HG03439 (cell line): ENCODE measurements at regions not wholly inside any gene's neighbourhood (a gene's known extent, or its start where the extent isn't known, plus 50 kb on each side); places are given as distances from the start of the nearest gene placed in this dataset.

Experiments used
- ATAC-seq: cut with Tn5 transposase; IDR thresholded peaks from one replicate; pipeline ENCODE4 v1.9.1; 2021; ENCODE audit warnings: mild to moderate bottlenecking, moderate library complexity; ENCODE audit not compliant: unreplicated experiment

GRCh38 chr13:103203735-103204330 lies 137.6 kb upstream of the SLC10A2 start:
- no peak for ATAC-seq

GRCh38 chr13:103200118-103200885 lies 134.1 kb upstream of the SLC10A2 start:
- no peak for ATAC-seq

DNA sequence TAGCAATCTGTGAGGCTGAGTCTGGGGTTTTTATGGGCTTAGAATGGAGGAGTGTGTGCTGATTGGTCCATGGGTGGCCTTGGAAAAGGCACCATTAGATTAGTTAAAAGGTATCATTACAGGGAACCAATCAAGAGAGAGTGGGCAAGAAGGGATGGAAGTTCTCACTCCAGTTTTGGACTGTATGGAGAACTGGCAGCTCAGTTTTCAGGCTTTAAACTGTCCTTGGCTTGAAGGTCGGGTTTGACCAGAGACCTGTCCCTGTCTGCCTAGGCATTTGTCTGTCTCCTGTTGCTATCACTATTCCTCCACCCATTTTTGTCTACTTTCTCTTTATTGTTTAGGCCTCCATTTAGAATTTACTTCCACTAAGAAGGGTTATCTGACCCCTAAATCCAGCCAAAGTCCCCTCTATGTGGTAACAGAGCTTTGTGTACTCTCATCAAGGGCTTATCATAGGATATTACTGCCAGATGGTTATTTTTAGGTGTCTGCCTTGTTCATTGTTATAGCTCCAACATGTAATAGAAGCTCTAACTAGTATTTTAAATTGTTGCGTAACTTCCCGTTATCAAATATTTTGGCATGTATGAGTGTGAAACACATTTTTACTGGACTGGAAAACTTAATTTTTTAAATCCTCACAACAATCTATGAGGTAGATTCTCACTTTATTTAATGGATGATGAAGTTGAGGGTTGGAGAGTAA lies 133.3 kb upstream of the SLC10A2 start:
- no peak for ATAC-seq

DNA sequence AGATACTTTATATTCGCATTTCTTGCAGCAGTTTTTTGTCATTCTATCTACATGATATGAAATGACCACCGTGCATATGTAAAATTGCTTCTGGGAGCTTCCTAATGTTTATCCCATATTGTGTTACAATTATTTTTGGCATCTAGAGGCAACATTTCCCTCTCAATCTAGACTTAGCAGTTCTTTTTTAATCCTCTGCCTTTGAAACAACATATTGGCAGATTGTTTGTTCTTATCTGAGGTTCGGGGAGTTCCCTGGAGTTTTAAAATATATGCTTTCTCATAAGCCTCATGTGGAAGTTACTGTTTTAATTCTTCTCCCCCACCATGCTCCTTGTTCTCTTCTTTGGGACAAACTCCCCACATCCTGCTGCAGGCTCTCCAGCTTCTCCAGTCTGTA lies 130.1 kb upstream of the SLC10A2 start:
- ATAC-seq = no peak

DNA sequence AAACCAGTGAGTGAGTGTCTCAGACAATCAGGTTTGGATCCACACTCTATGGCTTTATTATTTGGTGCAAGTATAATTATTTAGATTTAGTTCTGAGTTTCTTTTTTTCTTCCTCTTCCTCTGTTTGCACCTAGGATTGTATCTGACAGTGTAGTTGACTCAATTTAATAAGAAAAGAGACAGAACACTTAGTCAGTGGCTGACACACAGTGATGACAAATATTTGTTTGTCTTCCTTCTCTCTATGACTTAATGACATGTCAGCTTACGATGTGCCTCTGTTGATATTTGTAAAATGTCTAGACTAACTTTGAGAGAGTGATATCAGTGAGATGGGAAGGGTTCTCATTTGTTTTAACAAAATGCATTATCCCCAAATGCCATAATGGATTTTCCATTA lies 129.5 kb upstream of the SLC10A2 start:
- no peak for ATAC-seq

DNA sequence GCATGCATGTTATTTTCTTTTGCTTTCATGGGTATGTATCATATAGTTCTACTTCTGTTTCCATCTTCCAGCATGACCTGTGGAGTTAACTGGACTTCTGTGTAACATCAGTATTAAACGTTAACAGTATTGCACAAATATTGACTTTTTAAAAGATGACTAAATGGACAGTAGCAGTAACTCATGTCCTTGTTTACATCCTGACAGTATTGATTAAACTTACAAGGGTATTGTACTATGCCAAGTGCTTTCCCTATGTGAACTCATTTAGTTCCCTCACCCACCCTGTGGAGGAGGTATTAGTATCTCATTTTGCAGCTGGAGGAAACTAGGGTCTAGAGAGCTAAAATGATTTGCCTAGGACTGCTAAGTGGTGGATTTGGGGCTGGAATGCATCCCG lies 128.7 kb upstream of the SLC10A2 start:
- no peak for ATAC-seq

- no peak for ATAC-seq
Observed at GRCh38 chr13:103192511-103193135, 126.4 kb upstream of the SLC10A2 start.

- no peak for ATAC-seq
Observed at GRCh38 chr13:103190841-103191240, 124.6 kb upstream of the SLC10A2 start.

DNA sequence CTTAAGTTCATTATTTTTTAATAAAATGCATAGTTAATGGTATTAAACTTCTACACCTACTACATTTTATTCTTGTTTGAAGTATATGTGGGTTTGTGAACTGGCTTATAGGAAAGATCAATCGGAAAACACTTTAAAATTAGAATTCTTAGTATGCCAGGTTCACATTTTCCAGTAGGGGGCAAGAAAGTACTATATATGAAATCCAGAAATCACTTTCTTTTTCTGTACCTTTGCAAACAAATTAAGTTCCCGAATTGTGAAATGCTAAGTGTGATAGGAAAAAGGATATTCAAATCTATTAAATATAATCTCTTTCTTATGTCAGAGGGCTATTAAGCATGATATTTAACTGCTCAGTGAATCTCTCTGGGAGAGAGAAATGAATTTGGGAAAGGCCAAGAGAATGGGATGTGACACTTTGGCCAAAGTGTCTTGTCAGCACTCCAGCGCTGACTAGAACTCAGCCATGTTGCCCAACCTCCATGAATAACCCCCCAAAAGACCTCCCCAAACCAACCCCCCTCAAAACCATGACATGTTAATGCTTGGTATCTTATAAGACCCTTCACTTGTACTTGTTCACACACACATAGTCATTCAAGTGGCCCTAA lies 122.6 kb upstream of the SLC10A2 start:
- no peak for ATAC-seq

DNA sequence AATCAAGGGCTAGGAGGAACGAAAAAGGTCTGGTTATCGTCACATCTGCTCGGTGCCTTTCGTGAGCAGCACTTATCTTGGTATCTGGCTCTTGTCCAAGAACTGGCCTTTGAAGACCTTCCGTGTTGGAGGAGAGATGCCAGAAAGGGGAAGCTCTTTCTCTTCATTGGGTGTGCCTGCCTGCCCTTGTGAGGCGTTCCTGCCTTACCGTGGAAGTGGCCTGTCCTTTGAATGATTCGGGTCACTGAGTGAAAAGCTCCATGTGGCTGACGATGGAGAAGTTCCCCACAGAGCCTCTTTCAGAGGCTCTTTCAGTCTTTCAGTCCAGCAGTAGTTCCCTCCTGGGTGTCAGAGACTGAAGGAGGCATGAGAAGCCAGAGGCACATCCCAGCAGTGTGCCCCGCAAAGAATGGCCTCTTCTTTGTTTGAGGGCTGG lies 121.5 kb upstream of the SLC10A2 start:
- ATAC-seq = no peak

DNA sequence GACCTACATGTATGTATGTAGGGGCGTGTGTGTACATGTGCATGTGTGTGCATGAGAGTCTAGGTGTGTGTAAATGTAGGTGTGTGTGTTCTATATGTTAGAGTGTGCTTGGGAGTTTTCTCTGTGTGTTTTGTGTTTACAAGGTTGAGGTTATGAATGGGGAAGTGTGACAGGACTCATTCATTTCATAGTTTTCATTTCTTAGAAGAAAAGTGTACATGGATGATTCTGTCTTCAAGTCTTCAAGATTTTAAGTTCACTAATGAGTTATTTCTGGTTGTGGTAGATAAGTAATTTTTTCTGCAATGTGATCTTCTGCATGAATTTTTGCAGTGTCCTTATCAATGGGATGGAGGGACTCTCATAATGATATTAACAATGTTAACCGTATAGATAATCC lies 118.2 kb upstream of the SLC10A2 start:
- no peak for ATAC-seq

GRCh38 chr13:103178986-103179943 lies 113.0 kb upstream of the SLC10A2 start:
- no peak for ATAC-seq

DNA sequence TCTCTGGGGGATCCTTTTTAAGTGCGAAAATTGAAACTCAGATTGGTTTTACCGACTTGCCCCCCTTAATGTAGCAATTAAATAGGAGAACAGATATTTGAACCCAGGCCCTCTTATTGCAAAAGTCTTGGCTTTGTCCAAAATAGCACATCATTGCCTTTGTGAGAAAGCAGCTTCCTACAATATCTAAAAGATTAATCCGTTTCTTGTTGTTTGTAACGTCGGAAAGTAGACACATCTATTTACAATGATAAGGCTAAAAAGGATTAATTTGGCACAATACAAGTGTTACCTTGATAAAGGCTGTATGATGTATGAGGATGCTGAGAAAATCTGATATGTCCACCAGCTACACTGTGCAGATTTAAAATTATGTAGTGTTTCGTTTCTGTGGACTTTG lies 108.7 kb upstream of the SLC10A2 start:
- ATAC-seq = no peak

GRCh38 chr13:103168901-103169508 lies 102.8 kb upstream of the SLC10A2 start:
- ATAC-seq = no peak

GRCh38 chr13:103164251-103164650 lies 98.0 kb upstream of the SLC10A2 start:
- no peak for ATAC-seq

DNA sequence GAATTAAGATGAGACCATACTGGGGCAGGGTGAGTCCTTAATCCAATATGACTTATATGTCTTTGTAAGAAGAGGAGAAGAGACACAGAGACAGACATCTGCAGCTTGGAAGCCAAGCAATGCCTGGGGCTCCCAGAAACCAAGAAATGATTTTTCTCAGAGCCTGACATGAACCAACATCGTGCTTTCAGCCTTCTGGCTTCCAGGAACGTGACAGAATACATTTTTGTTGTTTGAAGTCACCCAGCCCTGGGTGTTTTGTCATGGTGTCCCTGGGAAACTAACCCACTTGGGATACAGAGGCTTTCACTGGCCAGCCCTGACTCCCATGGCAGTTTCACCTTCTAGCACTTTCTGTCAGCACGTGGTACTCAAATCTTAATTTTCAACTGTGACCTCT lies 95.3 kb upstream of the SLC10A2 start:
- ATAC-seq = no peak

DNA sequence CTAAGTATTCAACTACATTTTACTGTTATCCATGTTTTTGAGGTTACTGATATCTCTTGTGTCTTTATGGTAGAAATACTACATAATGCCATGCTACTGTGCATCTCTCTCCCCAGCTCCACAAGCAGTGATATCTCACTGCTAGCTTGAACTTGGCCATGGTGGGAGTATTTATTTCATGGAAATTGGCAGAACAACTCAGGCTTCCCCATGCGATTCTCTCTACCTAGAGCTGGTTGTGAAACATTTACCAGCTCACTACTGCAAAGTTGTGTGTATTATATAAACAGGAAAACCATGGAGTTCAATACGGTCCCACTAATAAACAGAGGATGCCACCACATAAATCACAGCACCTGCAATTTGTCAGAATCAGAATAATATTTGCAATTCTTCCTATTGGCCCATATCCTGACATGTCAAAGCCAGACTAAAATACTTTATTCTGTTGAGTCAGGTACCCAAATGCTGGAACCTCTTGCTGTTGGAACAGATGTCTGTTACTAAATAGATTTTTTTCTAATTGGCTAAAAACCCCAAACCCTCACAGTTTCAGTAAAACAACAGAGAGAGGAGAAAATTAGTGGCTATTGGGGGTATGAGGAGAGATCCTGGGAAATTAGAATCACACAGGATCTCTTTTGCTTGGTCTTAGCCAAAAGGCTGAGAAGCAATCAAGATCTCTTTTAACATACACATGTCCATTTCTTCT lies 91.4 kb upstream of the SLC10A2 start:
- ATAC-seq = no peak

DNA sequence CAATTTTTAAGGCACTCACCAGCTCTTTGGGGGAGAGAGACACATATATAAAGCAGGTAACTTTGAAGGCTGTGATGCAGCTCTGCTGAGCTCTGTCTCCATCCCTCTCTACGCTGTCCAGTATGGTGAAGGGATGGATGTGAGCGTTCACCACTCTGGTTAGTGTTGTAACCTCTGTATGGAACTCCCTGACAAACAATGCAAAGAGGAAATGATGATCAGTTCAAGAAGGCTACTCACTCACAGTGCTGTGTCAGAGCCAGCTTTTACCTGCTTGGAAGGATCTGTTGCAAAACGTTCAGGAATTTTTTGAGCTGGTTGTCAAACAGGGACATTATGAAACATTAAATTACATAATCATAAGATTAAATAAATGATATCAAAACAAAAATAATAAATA lies 90.8 kb upstream of the SLC10A2 start:
- no peak for ATAC-seq
